ENCODE measurements at regions not wholly inside any gene's neighbourhood (a gene's known extent, or its start where the extent isn't known, plus 50 kb on each side); places are given as distances from the start of the nearest gene placed in this dataset.

DNA sequence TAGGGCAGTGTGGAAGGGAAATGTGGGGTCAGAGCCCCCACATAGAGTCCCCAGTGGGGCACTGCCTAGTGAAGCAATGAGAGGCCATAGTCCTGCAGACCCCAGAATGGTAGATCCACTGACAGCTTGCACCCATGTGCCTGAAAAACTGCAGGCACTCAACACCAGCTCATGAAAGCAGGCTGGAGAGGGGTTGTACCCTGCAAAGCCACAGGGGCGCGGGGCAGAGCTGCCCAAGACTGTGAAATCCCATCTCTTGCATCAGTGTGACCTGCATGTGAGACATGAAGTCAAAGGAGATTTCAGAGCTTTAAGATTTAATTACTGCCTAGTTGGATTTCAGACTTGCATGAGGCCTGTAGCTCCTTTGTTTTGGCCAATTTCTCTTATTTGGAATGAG lies 224.0 kb downstream of the TXNL1 start:
- ATAC-seq (no peak), DNase-seq (no peak)
- H3K36me3 ChIP-seq, result no peaks in the 10 kb centered on the region
- no peak overlapping the region for H3K27ac ChIP-seq
- no peaks in the 10 kb centered on the region for H3K4me1 ChIP-seq
- in situ Hi-C loops (cut with MboI; ENCODE audit: low sequenced_read_pairs in 4 of 4), result no loop called here
- no peaks in the 10 kb centered on the region for H3K27me3 ChIP-seq
- H3K4me3 ChIP-seq, result no peak overlapping the region
- TF ChIP-seq, protein P1, sequence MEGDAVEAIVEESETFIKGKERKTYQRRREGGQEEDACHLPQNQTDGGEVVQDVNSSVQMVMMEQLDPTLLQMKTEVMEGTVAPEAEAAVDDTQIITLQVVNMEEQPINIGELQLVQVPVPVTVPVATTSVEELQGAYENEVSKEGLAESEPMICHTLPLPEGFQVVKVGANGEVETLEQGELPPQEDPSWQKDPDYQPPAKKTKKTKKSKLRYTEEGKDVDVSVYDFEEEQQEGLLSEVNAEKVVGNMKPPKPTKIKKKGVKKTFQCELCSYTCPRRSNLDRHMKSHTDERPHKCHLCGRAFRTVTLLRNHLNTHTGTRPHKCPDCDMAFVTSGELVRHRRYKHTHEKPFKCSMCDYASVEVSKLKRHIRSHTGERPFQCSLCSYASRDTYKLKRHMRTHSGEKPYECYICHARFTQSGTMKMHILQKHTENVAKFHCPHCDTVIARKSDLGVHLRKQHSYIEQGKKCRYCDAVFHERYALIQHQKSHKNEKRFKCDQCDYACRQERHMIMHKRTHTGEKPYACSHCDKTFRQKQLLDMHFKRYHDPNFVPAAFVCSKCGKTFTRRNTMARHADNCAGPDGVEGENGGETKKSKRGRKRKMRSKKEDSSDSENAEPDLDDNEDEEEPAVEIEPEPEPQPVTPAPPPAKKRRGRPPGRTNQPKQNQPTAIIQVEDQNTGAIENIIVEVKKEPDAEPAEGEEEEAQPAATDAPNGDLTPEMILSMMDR (IDR thresholded peaks at IDR 0.05 in 4 of 5, conservative IDR thresholded peaks at IDR 0.05 in 1 of 5), result no peak
- TF ChIP-seq POLR2A (IDR thresholded peaks at IDR 0.05), result no peak
- intact Hi-C loops (cut with DNase I; ENCODE audit: low total_unique reads), result no loop called here
- H3K9me3 ChIP-seq, result no peaks in the 10 kb centered on the region

DNA sequence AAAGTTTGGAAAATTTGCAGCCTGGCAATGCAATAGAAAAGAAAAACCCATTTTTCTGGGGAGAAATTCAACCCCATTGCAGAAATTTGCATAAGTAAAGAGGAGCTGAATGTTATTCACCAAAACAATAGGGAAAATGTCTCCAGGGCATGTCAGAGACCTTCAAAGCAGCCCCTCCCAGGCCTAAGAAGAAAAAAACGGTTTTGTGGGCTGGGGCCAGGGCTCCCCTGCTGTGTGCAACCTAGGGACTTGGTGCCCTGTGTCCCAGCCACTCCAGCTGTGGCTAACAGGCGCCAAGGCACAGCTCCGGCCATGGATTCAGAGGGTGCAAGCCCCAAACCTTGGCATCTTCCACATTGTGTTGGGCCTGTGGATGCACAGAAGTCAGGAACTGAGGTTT lies 224.5 kb downstream of the TXNL1 start:
- Histone ChIP-seq H3K9me3 (no peaks in the 10 kb centered on the region), H3K27ac (no peak overlapping the region), H3K4me1 (no peaks in the 10 kb centered on the region), H3K4me3 (no peak overlapping the region), H3K27me3 (no peaks in the 10 kb centered on the region), H3K36me3 (no peaks in the 10 kb centered on the region)
- ATAC-seq (no peak), DNase-seq (no peak)
- in situ Hi-C loops (cut with MboI; ENCODE audit: low sequenced_read_pairs in 4 of 4) (no loop called here), intact Hi-C loops (cut with DNase I; ENCODE audit: low total_unique reads) (no loop called here)
- TF ChIP-seq, protein P1 (IDR thresholded peaks at IDR 0.05 in 4 of 5, conservative IDR thresholded peaks at IDR 0.05 in 1 of 5), result no peak
- no peak for TF ChIP-seq POLR2A (IDR thresholded peaks at IDR 0.05)

DNA sequence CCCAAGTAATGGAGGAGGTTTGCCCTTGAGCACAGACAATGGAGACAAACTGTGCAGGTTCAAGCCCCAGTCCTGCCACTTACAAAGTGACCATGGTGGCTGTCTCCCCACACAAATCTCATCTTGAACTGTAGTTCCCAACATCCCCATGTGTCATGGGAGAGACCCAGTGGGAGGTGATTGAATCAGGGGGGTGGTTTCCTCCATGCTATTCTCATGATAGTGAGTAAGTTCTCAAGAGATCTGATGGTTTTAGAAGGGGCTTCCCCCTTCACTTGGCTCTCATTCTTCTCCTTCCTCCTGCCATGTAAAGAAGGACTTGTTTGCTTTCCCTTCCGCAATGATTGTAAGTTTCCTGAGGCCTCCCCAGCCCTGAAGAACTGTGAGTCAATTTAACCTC lies 225.4 kb downstream of the TXNL1 start:
- no peak for ATAC-seq
- Histone ChIP-seq H3K27me3 (no peaks in the 10 kb centered on the region), H3K9me3 (no peaks in the 10 kb centered on the region), H3K4me1 (no peaks in the 10 kb centered on the region), H3K36me3 (no peaks in the 10 kb centered on the region), H3K27ac (no peak overlapping the region), H3K4me3 (no peak overlapping the region)
- in situ Hi-C loops (cut with MboI; ENCODE audit: low sequenced_read_pairs in 4 of 4) (no loop called here), intact Hi-C loops (cut with DNase I; ENCODE audit: low total_unique reads) (no loop called here)
- no peak for DNase-seq
- TF ChIP-seq, protein P1 (IDR thresholded peaks at IDR 0.05 in 4 of 5, conservative IDR thresholded peaks at IDR 0.05 in 1 of 5), result no peak
- no peak for TF ChIP-seq POLR2A (IDR thresholded peaks at IDR 0.05)

DNA sequence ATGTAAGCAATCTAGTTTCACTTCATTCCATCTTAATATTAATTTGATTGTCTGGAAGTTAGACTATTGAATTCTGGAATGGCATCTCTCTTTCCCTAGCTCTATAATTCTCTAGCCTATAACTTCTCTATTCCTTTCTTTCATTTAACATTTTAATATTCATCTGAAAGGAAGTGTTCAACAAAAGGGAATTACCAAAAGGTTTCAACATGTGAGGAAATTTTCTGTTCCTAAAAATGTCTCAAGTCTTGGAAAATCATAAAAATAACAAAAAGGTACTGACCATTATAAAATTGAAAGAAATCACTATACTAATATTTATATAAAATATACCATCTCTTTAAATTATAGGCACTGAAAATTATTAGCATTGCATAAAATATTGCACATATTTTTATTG lies 228.7 kb downstream of the TXNL1 start:
- no peak overlapping the region for H3K4me3 ChIP-seq
- ATAC-seq (no peak), DNase-seq (no peak)
- H3K36me3 ChIP-seq, result no peaks in the 10 kb centered on the region
- intact Hi-C loops (cut with DNase I; ENCODE audit: low total_unique reads) (no loop called here), in situ Hi-C loops (cut with MboI; ENCODE audit: low sequenced_read_pairs in 4 of 4) (no loop called here)
- no peak overlapping the region for H3K27ac ChIP-seq
- H3K4me1 ChIP-seq, result no peaks in the 10 kb centered on the region
- no peaks in the 10 kb centered on the region for H3K9me3 ChIP-seq
- no peaks in the 10 kb centered on the region for H3K27me3 ChIP-seq
- TF ChIP-seq POLR2A (IDR thresholded peaks at IDR 0.05), result no peak
- TF ChIP-seq, protein P1 (IDR thresholded peaks at IDR 0.05 in 4 of 5, conservative IDR thresholded peaks at IDR 0.05 in 1 of 5), result no peak

DNA sequence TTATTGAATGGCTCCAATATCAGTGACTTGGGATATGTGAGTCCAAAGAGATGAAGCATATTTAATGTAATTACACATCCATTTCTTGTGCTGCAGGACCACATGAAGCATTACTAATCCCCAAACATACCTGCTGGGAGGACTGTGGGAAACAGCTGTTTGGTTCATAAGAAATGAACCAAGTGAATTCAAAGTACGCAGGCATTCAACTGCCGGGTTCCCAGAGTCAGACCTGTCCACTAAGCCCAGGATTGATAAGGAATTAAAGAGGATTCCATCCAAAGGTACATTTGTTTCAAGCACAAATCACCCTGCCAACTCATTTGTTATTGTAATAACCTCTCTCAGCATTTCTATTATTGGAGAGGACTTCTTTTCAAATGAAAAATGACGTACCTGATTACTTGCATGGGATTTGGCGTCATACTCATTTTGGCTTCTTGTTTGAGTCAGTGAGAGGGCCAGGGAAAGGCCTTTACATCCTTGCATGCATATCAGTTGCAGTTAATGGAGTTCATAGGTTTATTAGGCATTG lies 230.7 kb downstream of the TXNL1 start:
- no peak overlapping the region for H3K4me3 ChIP-seq
- no peak overlapping the region for H3K27ac ChIP-seq
- DNase-seq (no peak), ATAC-seq (no peak)
- no peaks in the 10 kb centered on the region for H3K4me1 ChIP-seq
- in situ Hi-C loops (cut with MboI; ENCODE audit: low sequenced_read_pairs in 4 of 4), result no loop called here
- no peaks in the 10 kb centered on the region for H3K9me3 ChIP-seq
- no peaks in the 10 kb centered on the region for H3K27me3 ChIP-seq
- no peaks in the 10 kb centered on the region for H3K36me3 ChIP-seq
- TF ChIP-seq POLR2A (IDR thresholded peaks at IDR 0.05), result no peak
- intact Hi-C loops (cut with DNase I; ENCODE audit: low total_unique reads), result no loop called here

Measured in gastrocnemius medialis (tissue), 4 donors.